Ovary (tissue), 7 donors: ENCODE measurements at regions not wholly inside any gene's neighbourhood (a gene's known extent, or its start where the extent isn't known, plus 50 kb on each side); places are given as distances from the start of the nearest gene placed in this dataset.
A peak's percentile ranks its signal among the peaks of the same experiment; 100 is the strongest.

Source experiments
- DNase-seq, 5 donors: peaks; one replicate each; pipeline ENCODE4 v3.0.0-alpha.2; 2019 to 2020
- H3K27ac ChIP-seq, 2 donors: fragments of 200-600 bp; one replicate each; pipeline versions ENCODE4 v1.5.1 to v1.8.0; 2019 to 2022
- H3K27me3 ChIP-seq: fragments of 200-600 bp; one replicate; pipeline ENCODE4 v1.8.0; 2022
- H3K36me3 ChIP-seq: fragments of 200-600 bp; sonication (generic); one replicate; pipeline ENCODE4 v1.5.1; 2019
- H3K4me1 ChIP-seq: one replicate; pipeline ENCODE4 v1.8.1; 2013; ENCODE audit warnings: mild to moderate bottlenecking, moderate library complexity; ENCODE audit not compliant: insufficient read depth
- H3K4me3 ChIP-seq: fragments of 200-600 bp; sonication (generic); one replicate; pipeline ENCODE4 v1.5.1; 2017
- H3K9me3 ChIP-seq, 2 donors: fragments of 200-600 bp in 1 of 2; sonication (generic) in 1 of 2; one replicate each; pipeline versions ENCODE4 v1.5.1 to v1.8.1; 2013 to 2019; ENCODE audit warnings: mild to moderate bottlenecking in 1 of 2, moderate library complexity in 1 of 2
- CTCF ChIP-seq, 3 donors: fragments of 450-650 bp in 2 of 3; fragments of 200-600 bp in 1 of 3; IDR thresholded peaks; one replicate each; pipeline versions ENCODE4 v1.5.1 to v1.8.0; 2016 to 2022; ENCODE audit warnings: antibody characterized with exemption in 3 of 3, mild to moderate bottlenecking in 1 of 3
- EP300 ChIP-seq: sonication (generic); formaldehyde crosslinking; IDR thresholded peaks from one replicate; pipeline ENCODE4 v1.6.1; 2017; ENCODE audit warnings: antibody characterized with exemption
- POLR2A ChIP-seq: fragments of 450-650 bp; IDR thresholded peaks from one replicate; pipeline ENCODE4 v1.6.1; 2017; ENCODE audit warnings: antibody characterized with exemption, mild to moderate bottlenecking, moderate library complexity
- WGBS, 3 donors: extraction: QIAGEN DNeasy Blood & Tissue Kit in 1 of 3; methylation state at CpG; one replicate each; pipeline versions ENCODE4 v1.1.5 to v1.1.7; 2013 to 2017; 5-methylcytosine and 5-hydroxymethylcytosine counted together
- intact Hi-C, 4 donors: fragments of 100-400 bp; cut with DNase I; formaldehyde crosslinking; loops; one replicate each; pipeline versions ENCODE4 v1.11.0 to v1.15.1; 2022 to 2023
- donor health status: DM: no; HTN: no; CAD: no; lungs with moderate emphysema.
- donor health status: DM: no; HTN: no; CAD: no.
- donor health status: Bipolar disorder and iron deficiency.
- donor health status: DM: no; HTN: no; CAD: no.
- donor health status: DM: yes; HTN: yes; CAD: no.

DNA sequence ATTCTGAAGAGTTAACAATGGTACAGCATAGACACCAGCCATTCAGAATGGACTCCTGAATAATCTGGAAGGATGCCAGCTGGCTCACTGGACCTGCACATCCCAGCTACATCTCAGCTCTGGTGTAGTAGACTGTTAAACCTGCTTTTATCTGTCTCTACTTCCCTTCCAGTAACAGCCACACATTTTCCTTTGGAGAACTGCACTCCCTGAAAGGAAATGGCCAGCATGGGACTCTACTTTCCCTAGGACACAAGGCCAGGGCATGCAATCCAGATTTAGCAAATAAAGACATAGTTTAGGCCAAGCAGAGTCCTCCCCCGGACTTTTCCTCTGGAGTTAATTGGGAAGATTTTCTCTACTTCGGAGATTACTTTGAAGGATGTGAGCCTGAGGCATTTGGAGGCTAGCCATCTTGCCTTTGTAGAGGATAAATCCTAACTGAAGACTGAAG is 82.7 kb upstream of the TCF12 start:
- Histone ChIP-seq H3K27ac (no peak overlapping the region), H3K36me3 (no peaks in the 10 kb centered on the region), H3K27me3 (no peaks in the 10 kb centered on the region), H3K4me1 (peaks cover 5% of the 10 kb centered on the region), H3K4me3 (no peak overlapping the region), H3K9me3 (no peaks in the 10 kb centered on the region)
- TF ChIP-seq POLR2A (no peak), CTCF (IDR thresholded peaks at IDR 0.05) (no peak), EP300 (no peak)
- 2 to 13% (median 10%) methylated on average over 2 of the region's 2 CpGs for WGBS, 3 donors
- DNase-seq, result peak in 2 of 5 donors; percentile 32 to 36
- intact Hi-C loops, result no loop called here

DNA sequence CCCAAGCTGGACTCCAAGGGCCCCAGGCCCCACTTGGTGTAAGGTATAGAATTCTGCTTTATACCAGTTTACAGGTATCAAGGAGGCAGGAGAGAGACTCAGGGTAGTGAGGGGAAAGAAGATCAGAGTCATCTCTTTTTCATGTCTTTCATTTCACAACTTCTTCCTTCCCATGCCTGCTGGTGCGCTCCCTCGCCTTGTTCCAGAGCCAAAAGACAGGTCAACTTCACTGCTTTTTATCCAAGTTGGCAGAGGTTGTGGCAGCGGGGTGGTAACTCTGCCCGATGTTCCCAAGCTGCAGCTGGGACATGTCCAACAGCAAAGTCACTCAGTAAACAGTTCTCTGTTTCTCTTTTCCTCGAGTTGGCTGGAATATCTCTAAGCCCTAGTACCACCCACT is 86.3 kb upstream of the TCF12 start:
- no peak overlapping the region for H3K27ac ChIP-seq
- no peak overlapping the region for H3K4me3 ChIP-seq
- peaks cover 5% of the 10 kb centered on the region for H3K4me1 ChIP-seq
- H3K36me3 ChIP-seq, result no peaks in the 10 kb centered on the region
- intact Hi-C loops, result no loop called here
- WGBS, 3 donors, result 16 to 23% (median 18%) methylated on average over 5 of the region's 5 CpGs
- TF ChIP-seq EP300, result no peak
- TF ChIP-seq CTCF (IDR thresholded peaks at IDR 0.05), result no peak
- TF ChIP-seq POLR2A, result no peak
- DNase-seq, result peak in 2 of 5 donors; percentile 32 to 41
- no peaks in the 10 kb centered on the region for H3K9me3 ChIP-seq
- H3K27me3 ChIP-seq, result no peaks in the 10 kb centered on the region

- peaks cover 5% of the 10 kb centered on the region for H3K4me1 ChIP-seq
- intact Hi-C loops, result no loop called here
- 85 to 91% (median 86%) methylated on average over 3 of the region's 3 CpGs for WGBS, 3 donors
- no peaks in the 10 kb centered on the region for H3K9me3 ChIP-seq
- H3K36me3 ChIP-seq, result no peaks in the 10 kb centered on the region
- no peaks in the 10 kb centered on the region for H3K27me3 ChIP-seq
- no peak overlapping the region for H3K27ac ChIP-seq
- H3K4me3 ChIP-seq, result no peak overlapping the region
- DNase-seq, result no peak
- TF ChIP-seq CTCF (IDR thresholded peaks at IDR 0.05) (no peak), POLR2A (no peak), EP300 (no peak)
Observed at GRCh38 chr15:56831467-56832005, 86.9 kb upstream of the TCF12 start.

GRCh38 chr15:56824175-56824574 is 90.9 kb upstream of the ZNF280D start:
- no peaks in the 10 kb centered on the region for H3K9me3 ChIP-seq
- H3K4me1 ChIP-seq, result no peaks in the 10 kb centered on the region
- TF ChIP-seq CTCF (IDR thresholded peaks at IDR 0.05) (no peak), EP300 (no peak), POLR2A (no peak)
- 94 to 100% (median 98%) methylated on average over 2 of the region's 2 CpGs for WGBS, 3 donors
- no peak overlapping the region for H3K4me3 ChIP-seq
- H3K27ac ChIP-seq, result no peak overlapping the region
- intact Hi-C loops, result loop anchor here in 1 of 4 donors (10.0 kb wide), 1 partner anchor 491 kb away; no protein-coding TSS in a partner anchor
- DNase-seq, result no peak
- no peaks in the 10 kb centered on the region for H3K27me3 ChIP-seq
- no peaks in the 10 kb centered on the region for H3K36me3 ChIP-seq
